IMR-90 (cell line): ENCODE measurements at regions not wholly inside any gene's neighbourhood (a gene's known extent, or its start where the extent isn't known, plus 50 kb on each side); places are given as distances from the start of the nearest gene placed in this dataset.

Experiments used
- ATAC-seq: fragments of 200-7000 bp; cut with Tn5 transposase; 2 replicates; pipeline ENCODE4 v1.9.1; 2020; ENCODE audit warnings: low read depth, mild to moderate bottlenecking, moderate library complexity
- BruUV-seq: library from RNA; stranded (reverse); fragments of 400-500 nt; replicated peaks from 2 replicates; lab custom pipeline; 2021; lab: Mats Ljungman, UMichigan
- CTCF ChIA-PET: fragments of 300-600 bp; formaldehyde crosslinking; extraction: SDS; loops from one replicate; lab custom pipeline; 2021; ENCODE audit warnings: antibody characterized with exemption; lab: Yijun Ruan, JAX
- POLR2A ChIA-PET: fragments of 300-600 bp; sonication (Branson Sonifier 250); formaldehyde crosslinking; loops from one replicate; lab custom pipeline; 2022; ENCODE audit warnings: antibody characterized with exemption; ENCODE audit not compliant: unreplicated experiment; lab: Charles Lee
- DNase-seq: peaks from one replicate; pipeline ENCODE4 v3.0.0; 2013
- H2AFZ ChIP-seq: replicated peaks from 2 replicates; pipeline ENCODE3; 2013; ENCODE audit warnings: low read length, mild to moderate bottlenecking; ENCODE audit not compliant: poor library complexity
- H2AK5ac ChIP-seq: 2 replicates; pipeline ENCODE4 v1.6.1; 2013; ENCODE audit warnings: low read depth, low read length, inconsistent platforms
- H2AK9ac ChIP-seq: replicated peaks from 2 replicates; pipeline ENCODE3; 2013; ENCODE audit warnings: mild to moderate bottlenecking, low read depth, low read length, moderate library complexity; ENCODE audit not compliant: poor library complexity
- H2BK120ac ChIP-seq: 2 replicates; pipeline ENCODE4 v1.6.1; 2013; ENCODE audit warnings: low read depth, low read length, inconsistent platforms
- H2BK15ac ChIP-seq: 3 replicates; pipeline ENCODE4 v1.6.1; 2013; ENCODE audit warnings: low read depth, low read length, inconsistent platforms
- H2BK20ac ChIP-seq: 2 replicates; pipeline ENCODE4 v1.6.1; 2013; ENCODE audit warnings: low read depth, mild to moderate bottlenecking, inconsistent platforms, low read length, moderate library complexity
- H2BK5ac ChIP-seq: 2 replicates; pipeline ENCODE4 v1.6.1; 2013; ENCODE audit warnings: mild to moderate bottlenecking, low read depth, low read length, inconsistent platforms; ENCODE audit not compliant: poor library complexity, severe bottlenecking
- H3K14ac ChIP-seq: replicated peaks from 2 replicates; pipeline ENCODE4 v1.6.1; 2013; ENCODE audit warnings: low read depth, low read length, inconsistent platforms
- H3K18ac ChIP-seq: 2 replicates; pipeline ENCODE4 v1.6.1; 2013; ENCODE audit warnings: low read depth, low read length, control low read depth
- H3K23ac ChIP-seq: 2 replicates; pipeline ENCODE4 v1.6.1; 2013; ENCODE audit warnings: low read depth, low read length, inconsistent platforms
- H3K27ac ChIP-seq: 2 replicates; pipeline ENCODE4 v1.5.1; 2013; ENCODE audit warnings: mild to moderate bottlenecking, control low read depth, low read length; ENCODE audit not compliant: insufficient read depth
- H3K27me3 ChIP-seq: 2 replicates; pipeline ENCODE4 v1.6.1; 2013; ENCODE audit warnings: low read length; ENCODE audit not compliant: control insufficient read depth, insufficient read depth
- H3K36me3 ChIP-seq: 2 replicates; pipeline ENCODE4 v1.6.1; 2013; ENCODE audit warnings: low read length, mixed read lengths; ENCODE audit not compliant: control insufficient read depth, insufficient read depth
- H3K4ac ChIP-seq: 2 replicates; pipeline ENCODE4 v1.6.1; 2013; ENCODE audit warnings: low read depth, low read length, inconsistent platforms
- H3K4me1 ChIP-seq: 2 replicates; pipeline ENCODE4 v1.6.1; 2013; ENCODE audit warnings: low read length, mixed read lengths; ENCODE audit not compliant: control insufficient read depth, insufficient read depth
- H3K4me2 ChIP-seq: 2 replicates; pipeline ENCODE4 v1.6.1; 2013; ENCODE audit warnings: low read depth, mild to moderate bottlenecking, control low read depth, low read length, moderate library complexity
- H3K4me3 ChIP-seq: 2 replicates; pipeline ENCODE4 v1.5.1; 2013; ENCODE audit warnings: low read depth, mild to moderate bottlenecking, control low read depth, low read length, moderate library complexity; ENCODE audit not compliant: insufficient read depth
- H3K56ac ChIP-seq: 2 replicates; pipeline ENCODE4 v1.6.1; 2013; ENCODE audit warnings: low read length, inconsistent platforms; ENCODE audit not compliant: insufficient read depth; ENCODE audit errors: extremely low read depth
- H3K79me1 ChIP-seq, 2 experiments: 2 replicates each; pipeline ENCODE4 v1.6.1; 2013; ENCODE audit warnings: low read length in 2 of 2, inconsistent platforms in 1 of 2, low read depth in 1 of 2
- H3K9ac ChIP-seq: 2 replicates; pipeline ENCODE4 v1.6.1; 2013; ENCODE audit warnings: low read depth, low read length, control low read depth
- H3K9me1 ChIP-seq: 2 replicates; pipeline ENCODE4 v1.6.1; 2013; ENCODE audit warnings: low read length, inconsistent platforms; ENCODE audit not compliant: insufficient read depth
- H3K9me3 ChIP-seq: 2 replicates; pipeline ENCODE4 v1.6.1; 2013; ENCODE audit warnings: low read length; ENCODE audit not compliant: control insufficient read depth, insufficient read depth
- H4K20me1 ChIP-seq: 2 replicates; pipeline ENCODE4 v1.6.1; 2013; ENCODE audit warnings: low read length, inconsistent platforms; ENCODE audit not compliant: insufficient read depth
- H4K5ac ChIP-seq: 2 replicates; pipeline ENCODE4 v1.6.1; 2013; ENCODE audit warnings: mild to moderate bottlenecking, low read depth, low read length, control low read depth
- H4K8ac ChIP-seq, 2 experiments: 2 replicates each; pipeline ENCODE4 v1.6.1; 2013; ENCODE audit warnings: low read depth in 2 of 2, low read length in 2 of 2, control low read depth in 1 of 2, inconsistent platforms in 1 of 2
- H4K91ac ChIP-seq: 2 replicates; pipeline ENCODE4 v1.6.1; 2013; ENCODE audit warnings: low read depth, low read length, inconsistent platforms; ENCODE audit not compliant: insufficient read depth
- CEBPB ChIP-seq: IDR thresholded peaks from 2 replicates; pipeline ENCODE4 v1.6.1; 2012; ENCODE audit warnings: low read depth, low read length, improper control_type of control experiment
- MAFK ChIP-seq: IDR thresholded peaks from 2 replicates; pipeline ENCODE4 v1.6.1; 2012; ENCODE audit warnings: low read depth, low read length, improper control_type of control experiment
- RAD21 ChIP-seq: IDR thresholded peaks from 2 replicates; pipeline ENCODE4 v1.6.1; 2012; ENCODE audit warnings: low read length, improper control_type of control experiment
- RFX5 ChIP-seq: IDR thresholded peaks from 2 replicates; pipeline ENCODE4 v1.8.0; 2012; ENCODE audit warnings: low read depth, mild to moderate bottlenecking, low read length, moderate library complexity
- SMC3 ChIP-seq: fragments of 150-350 bp; IDR thresholded peaks from 2 replicates; pipeline ENCODE4 v1.6.1; 2016; ENCODE audit warnings: low read depth, mild to moderate bottlenecking, antibody characterized with exemption, low read length, moderate library complexity
- WGBS, 2 experiments: methylation state at CpG; one replicate each; pipeline versions ENCODE4 v1.1.5 to v1.1.7; 2013; ENCODE audit warnings: missing lambda C conversion rate in 2 of 2; ENCODE audit not compliant: insufficient read length in 1 of 2; ENCODE audit errors: extremely low coverage in 2 of 2; 5-methylcytosine and 5-hydroxymethylcytosine counted together
- dilution Hi-C: fragments of 300-500 bp; cut with HindIII; formaldehyde crosslinking; loops from one replicate; pipeline ENCODE4 v1.14.3; 2018; ENCODE audit warnings: low sequenced_read_pairs; ENCODE audit not compliant: unreplicated experiment
- in situ Hi-C: fragments of 300-500 bp; cut with MboI; formaldehyde crosslinking; loops from 3 replicates; pipeline ENCODE4 v1.14.3; 2019; ENCODE audit warnings: low sequenced_read_pairs, inconsistent platforms, mixed read lengths
- intact Hi-C: fragments of 100-400 bp; cut with micrococcal nuclease; formaldehyde crosslinking; loops from 2 replicates; pipeline ENCODE4 v1.10.0; 2022

GRCh38 chr2:43082111-43082894, 144.1 kb downstream of the ZFP36L2 start:
- Histone ChIP-seq H2BK20ac (peak overlapping the region; percentile 99), H4K5ac (peak overlapping the region; percentile 100), H4K8ac (peak overlapping the region; percentile 94 to 95), H3K14ac (peak overlapping the region; percentile 99), H3K9me1 (peaks cover 54% of the 10 kb centered on the region), H3K4me1 (peaks cover 59% of the 10 kb centered on the region), H3K27me3 (no peaks in the 10 kb centered on the region), H3K23ac (peak overlapping the region; percentile 88), H2AFZ (peak overlapping the region; percentile 80), H3K9me3 (no peaks in the 10 kb centered on the region), H2AK5ac (peak overlapping the region; percentile 100), H4K91ac (peak overlapping the region; percentile 100), H3K36me3 (no peaks in the 10 kb centered on the region), H3K4ac (peak overlapping the region; percentile 100), H2BK15ac (peak overlapping the region; percentile 100; the same call in 2 of the 3 replicates), H2BK120ac (peak overlapping the region; percentile 100), H3K18ac (peak overlapping the region; percentile 99), H2AK9ac (peak overlapping the region; percentile 90), H3K27ac (peak overlapping the region; percentile 93), H3K9ac (peak overlapping the region; percentile 32), H4K20me1 (no peaks in the 10 kb centered on the region), H3K4me2 (no peak overlapping the region), H3K56ac (peak overlapping the region; percentile 50), H2BK5ac (peak overlapping the region; percentile 99), H3K79me1 (peaks cover 0 to 40% of the 10 kb centered on the region in 2 experiments; a peak in 2 of 4 replicates), H3K4me3 (no peak overlapping the region)
- intact Hi-C loops (no loop called here), dilution Hi-C loops (no loop called here), in situ Hi-C loops (no loop called here)
- ChIA-PET POLR2A (interaction anchor here (0.6 kb wide), 1 partner anchor 11 kb away, joined by 3 read pairs; no protein-coding TSS in a partner anchor), CTCF (no interaction called here)
- WGBS, 2 experiments: no CpG with 5 or more reads among the region's 15 CpGs
- TF ChIP-seq RFX5 (no peak), MAFK (peak; percentile 56; the same call in 1 of the 2 replicates), SMC3 (peak; percentile 16; the same call in 1 of the 2 replicates), RAD21 (no peak), CEBPB (no peak)
- peak; percentile 24 for ATAC-seq
- BruUV-seq: no TSS peak
- peak; percentile 79 for DNase-seq
